ENCODE measurements at regions not wholly inside any gene's neighbourhood (a gene's known extent, or its start where the extent isn't known, plus 50 kb on each side); places are given as distances from the start of the nearest gene placed in this dataset.
"Not testable (repeated sequence)": the region's sequence is repeated elsewhere in the genome, so short reads cannot be mapped to it uniquely, and the experiment has no call there.

DNA sequence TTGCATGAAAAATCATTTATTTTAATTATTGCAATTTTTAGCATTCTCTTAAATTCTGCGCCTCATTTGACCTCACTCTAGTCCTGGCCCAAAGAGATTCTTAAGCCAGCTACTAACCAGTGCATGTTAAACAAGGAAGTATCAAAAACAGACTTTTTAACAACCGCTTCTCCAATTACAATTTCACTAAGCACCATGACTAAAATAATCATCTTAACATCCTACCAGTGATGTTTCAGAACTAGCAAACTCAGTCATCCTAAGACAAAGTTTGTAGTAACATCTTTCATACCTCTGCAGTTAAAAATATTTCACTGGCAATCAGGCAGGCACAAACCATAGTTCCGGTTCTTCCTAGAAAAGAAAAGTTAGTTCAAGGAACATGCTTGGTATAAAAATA is 75.5 kb upstream of the NEK3 start:
- not testable (repeated sequence) for DNase-seq; H3K4me1 Mint-ChIP-seq; ATAC-seq; H3K4me3 Mint-ChIP-seq; H3K27ac Mint-ChIP-seq; H3K36me3 Mint-ChIP-seq (ENCODE audit: low read depth); H3K9me3 ChIP-seq (ENCODE audit: control insufficient read depth, low read length, poor library complexity, severe bottlenecking); H3K27me3 Mint-ChIP-seq

DNA sequence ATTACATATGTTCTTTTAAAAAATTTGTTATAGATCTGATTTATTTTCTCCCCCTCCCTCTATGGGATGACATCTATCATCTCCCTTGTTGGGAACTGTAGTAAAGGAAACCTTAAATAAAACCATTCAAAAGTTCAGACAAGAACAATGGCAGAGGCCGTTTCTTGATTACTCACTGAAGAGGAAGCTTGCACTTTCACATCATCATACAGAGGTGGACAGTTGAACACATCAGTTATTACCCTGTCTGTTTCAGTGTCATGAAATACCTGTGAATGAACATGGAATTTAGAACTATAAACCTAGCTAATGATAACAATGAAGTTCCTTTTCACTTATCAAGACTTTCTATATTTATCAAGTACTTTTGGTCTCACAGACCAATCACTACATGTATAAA is 63.7 kb upstream of the NEK3 start:
- ATAC-seq, H3K27ac Mint-ChIP-seq, H3K27me3 Mint-ChIP-seq: not testable (repeated sequence)

GRCh38 chr13:52213920-52214319 is 54.5 kb upstream of the NEK3 start:
- peaks cover 49% of the 10 kb centered on the region for H3K27me3 Mint-ChIP-seq
- ATAC-seq; H3K27ac Mint-ChIP-seq; H3K4me1 Mint-ChIP-seq; H3K4me3 Mint-ChIP-seq; DNase-seq; H3K9me3 ChIP-seq (ENCODE audit: control insufficient read depth, low read length, poor library complexity, severe bottlenecking); H3K36me3 Mint-ChIP-seq (ENCODE audit: low read depth): not testable (repeated sequence)

More for the DNA sequence above, 63.7 kb upstream of the NEK3 start:
- DNase-seq; H3K9me3 ChIP-seq (ENCODE audit: control insufficient read depth, low read length, poor library complexity, severe bottlenecking); H3K4me1 Mint-ChIP-seq; H3K4me3 Mint-ChIP-seq; H3K36me3 Mint-ChIP-seq (ENCODE audit: low read depth): not testable (repeated sequence)

DNA sequence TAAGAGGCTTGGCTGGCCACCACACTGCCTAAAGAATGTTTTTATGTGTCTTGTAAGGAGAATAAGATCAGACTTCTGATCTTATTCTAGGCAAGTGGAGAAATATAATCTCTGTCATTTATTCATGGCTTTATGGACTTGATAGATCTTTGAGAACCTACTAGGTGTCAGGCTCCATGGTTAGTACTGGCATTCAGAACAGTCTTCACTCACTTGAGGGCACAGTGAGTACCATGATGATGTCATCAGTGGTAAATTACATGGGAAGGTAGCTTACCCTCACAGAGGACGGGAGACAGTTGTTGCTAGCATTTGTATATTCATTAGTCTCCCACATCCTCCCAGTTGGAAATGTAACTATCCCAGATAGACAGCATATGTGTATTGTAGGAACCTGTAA is 53.5 kb upstream of the NEK3 start:
- not testable (repeated sequence) for H3K36me3 Mint-ChIP-seq (ENCODE audit: low read depth); ATAC-seq; H3K4me3 Mint-ChIP-seq; DNase-seq; H3K4me1 Mint-ChIP-seq; H3K27ac Mint-ChIP-seq; H3K9me3 ChIP-seq (ENCODE audit: control insufficient read depth, low read length, poor library complexity, severe bottlenecking)
- peaks cover 49% of the 10 kb centered on the region for H3K27me3 Mint-ChIP-seq

DNA sequence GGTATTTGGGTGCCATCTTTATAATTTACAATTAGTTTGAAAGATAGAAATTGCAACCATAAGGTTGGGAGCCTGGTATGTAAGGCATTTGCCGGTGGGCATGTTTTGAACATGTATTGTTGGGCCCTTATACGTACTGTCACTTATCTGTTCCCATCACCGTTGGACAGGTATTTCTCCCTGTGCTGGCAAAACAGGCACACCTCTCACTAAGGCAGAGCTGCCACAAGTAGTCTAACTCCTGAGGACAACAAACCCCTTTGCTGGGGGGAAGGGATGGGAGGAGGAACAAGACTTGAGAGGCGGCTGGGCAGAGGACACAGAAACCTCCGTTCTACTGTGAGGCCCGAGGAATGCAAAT is 52.0 kb upstream of the NEK3 start:
- H3K36me3 Mint-ChIP-seq (ENCODE audit: low read depth); H3K4me3 Mint-ChIP-seq; H3K9me3 ChIP-seq (ENCODE audit: control insufficient read depth, low read length, poor library complexity, severe bottlenecking); H3K27ac Mint-ChIP-seq; DNase-seq; ATAC-seq; H3K4me1 Mint-ChIP-seq: not testable (repeated sequence)
- peaks cover 45% of the 10 kb centered on the region for H3K27me3 Mint-ChIP-seq

DNA sequence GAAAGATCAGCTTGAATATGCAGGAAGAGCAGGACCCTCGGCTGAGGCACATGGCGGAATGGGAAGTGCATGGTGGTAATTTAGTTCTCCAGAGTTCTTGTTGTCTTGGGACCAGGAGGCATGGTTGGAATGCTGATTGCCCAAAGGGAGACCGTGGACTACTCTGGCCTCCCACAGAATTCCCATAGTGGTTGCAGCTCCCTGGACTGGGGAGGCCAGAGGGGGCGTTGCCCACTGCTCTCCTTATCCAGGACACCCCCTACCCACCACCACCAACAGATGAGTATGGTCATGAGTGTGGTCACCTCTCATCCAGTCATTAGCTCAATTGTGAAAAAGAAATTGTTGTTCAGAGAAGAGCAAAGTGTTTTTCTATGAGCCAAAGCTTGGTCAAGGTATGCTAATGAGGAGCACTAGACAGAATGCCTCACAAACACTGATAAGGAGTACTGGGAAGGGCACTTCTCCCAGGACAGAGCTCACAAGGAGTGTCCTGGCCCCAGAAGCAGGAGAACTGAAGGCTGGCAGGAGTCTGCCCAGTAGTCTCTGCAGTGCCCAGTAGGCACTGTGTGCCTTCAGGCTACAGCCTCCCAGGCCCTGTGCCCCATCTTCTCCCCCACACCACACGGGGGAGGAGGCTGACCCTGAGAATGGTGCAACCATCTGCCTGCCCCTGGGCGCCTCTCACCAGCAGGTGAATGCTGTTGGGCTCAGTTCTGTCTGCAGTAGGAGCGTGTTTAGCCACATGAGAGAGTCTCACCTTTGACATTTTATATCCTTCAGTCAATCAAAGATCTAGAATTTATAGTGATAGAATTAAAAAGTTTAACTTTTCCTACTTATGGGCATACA is 51.4 kb upstream of the NEK3 start:
- not testable (repeated sequence) for H3K9me3 ChIP-seq (ENCODE audit: control insufficient read depth, low read length, poor library complexity, severe bottlenecking); H3K4me1 Mint-ChIP-seq; DNase-seq; H3K27ac Mint-ChIP-seq; ATAC-seq; H3K36me3 Mint-ChIP-seq (ENCODE audit: low read depth); H3K4me3 Mint-ChIP-seq
- H3K27me3 Mint-ChIP-seq = peaks cover 40% of the 10 kb centered on the region

All from T-helper 17 cell (primary cell).